LoVo (cell line): ENCODE measurements at regions not wholly inside any gene's neighbourhood (a gene's known extent, or its start where the extent isn't known, plus 50 kb on each side); places are given as distances from the start of the nearest gene placed in this dataset.

Experiments
- DNase-seq: peaks from one replicate; pipeline ENCODE4 v3.0.0-alpha.2; 2016; ENCODE audit warnings: low spot score

- DNase-seq, result no peak
Observed at GRCh38 chr9:106615118-106615889, 247.7 kb upstream of the ZNF462 start.

- DNase-seq, result no peak
Observed at GRCh38 chr9:106616026-106616425, 246.9 kb upstream of the ZNF462 start.

- DNase-seq, result no peak
Observed at GRCh38 chr9:106616851-106617345, 246.1 kb upstream of the ZNF462 start.

- DNase-seq, result no peak
Observed at GRCh38 chr9:106619211-106619610, 243.8 kb upstream of the ZNF462 start.

- no peak for DNase-seq
Observed at GRCh38 chr9:106620081-106620480, 242.9 kb upstream of the ZNF462 start.

- DNase-seq, result no peak
Observed at GRCh38 chr9:106620866-106621265, 242.1 kb upstream of the ZNF462 start.

GRCh38 chr9:106621313-106622163, 241.4 kb upstream of the ZNF462 start:
- no peak for DNase-seq

- DNase-seq, result no peak
Observed at GRCh38 chr9:106622164-106622487, 240.8 kb upstream of the ZNF462 start.

GRCh38 chr9:106623558-106623957, 239.4 kb upstream of the ZNF462 start:
- DNase-seq, result no peak

GRCh38 chr9:106625259-106625789, 237.6 kb upstream of the ZNF462 start:
- DNase-seq, result no peak

GRCh38 chr9:106626936-106627335, 236.0 kb upstream of the ZNF462 start:
- no peak for DNase-seq

GRCh38 chr9:106632621-106633020, 230.3 kb upstream of the ZNF462 start:
- no peak for DNase-seq

- DNase-seq, result no peak
Observed at GRCh38 chr9:106634183-106634582, 228.8 kb upstream of the ZNF462 start.

- DNase-seq, result no peak
Observed at GRCh38 chr9:106634641-106635040, 228.3 kb upstream of the ZNF462 start.

- DNase-seq, result no peak
Observed at GRCh38 chr9:106637486-106637885, 225.5 kb upstream of the ZNF462 start.

- no peak for DNase-seq
Observed at GRCh38 chr9:106639873-106640568, 222.9 kb upstream of the ZNF462 start.

GRCh38 chr9:106643211-106643930, 219.6 kb upstream of the ZNF462 start:
- no peak for DNase-seq

- DNase-seq, result no peak
Observed at GRCh38 chr9:106644661-106645060, 218.3 kb upstream of the ZNF462 start.

GRCh38 chr9:106648799-106649198, 214.2 kb upstream of the ZNF462 start:
- DNase-seq, result no peak

- DNase-seq, result no peak
Observed at GRCh38 chr9:106649664-106650063, 213.3 kb upstream of the ZNF462 start.

GRCh38 chr9:106653213-106653612, 209.8 kb upstream of the ZNF462 start:
- no peak for DNase-seq

- DNase-seq, result no peak
Observed at GRCh38 chr9:106655966-106656365, 207.0 kb upstream of the ZNF462 start.
